ENCODE measurements at regions not wholly inside any gene's neighbourhood (a gene's known extent, or its start where the extent isn't known, plus 50 kb on each side); places are given as distances from the start of the nearest gene placed in this dataset.
A peak's percentile ranks its signal among the peaks of the same experiment; 100 is the strongest.
"Not testable (repeated sequence)": the region's sequence is repeated elsewhere in the genome, so short reads cannot be mapped to it uniquely, and the experiment has no call there.

DNA sequence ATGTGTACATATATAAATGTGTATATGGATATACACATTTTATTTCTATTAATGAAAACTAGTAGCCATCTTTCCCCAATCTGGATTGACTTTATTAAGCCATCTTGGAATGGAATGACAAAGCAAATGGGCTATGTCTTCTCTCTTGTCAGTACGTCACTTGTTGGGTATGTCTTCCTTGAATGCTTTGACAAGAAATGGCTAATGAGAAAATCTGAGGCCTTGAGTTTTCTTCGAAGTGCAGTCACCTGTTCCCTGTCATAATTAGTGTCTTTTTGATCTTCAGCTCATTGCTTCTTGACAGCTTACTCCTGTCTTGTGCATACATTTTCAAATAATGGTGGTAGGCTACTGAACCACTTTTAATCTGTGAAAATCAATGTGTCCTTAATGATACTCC, 243.2 kb upstream of the RGMB start:
- H3K4me1 ChIP-seq (ENCODE audit: control insufficient read depth, insufficient read depth, low read length, unreplicated experiment): no peaks in the 10 kb centered on the region
- H3K27ac ChIP-seq (ENCODE audit: low read depth, low read length): no peak overlapping the region
- no peaks in the 10 kb centered on the region for H3K27me3 ChIP-seq (ENCODE audit: insufficient read depth, low read length)
- H3K4me3 ChIP-seq (ENCODE audit: low read depth, low read length): no peak overlapping the region
- H3K79me2 ChIP-seq (ENCODE audit: control insufficient read depth, insufficient read depth, low read length, unreplicated experiment): no peaks in the 10 kb centered on the region
- no peak overlapping the region for H2AFZ ChIP-seq (ENCODE audit: low read length, unreplicated experiment)
- H3K36me3 ChIP-seq (ENCODE audit: insufficient read depth, low read length): no peaks in the 10 kb centered on the region

DNA sequence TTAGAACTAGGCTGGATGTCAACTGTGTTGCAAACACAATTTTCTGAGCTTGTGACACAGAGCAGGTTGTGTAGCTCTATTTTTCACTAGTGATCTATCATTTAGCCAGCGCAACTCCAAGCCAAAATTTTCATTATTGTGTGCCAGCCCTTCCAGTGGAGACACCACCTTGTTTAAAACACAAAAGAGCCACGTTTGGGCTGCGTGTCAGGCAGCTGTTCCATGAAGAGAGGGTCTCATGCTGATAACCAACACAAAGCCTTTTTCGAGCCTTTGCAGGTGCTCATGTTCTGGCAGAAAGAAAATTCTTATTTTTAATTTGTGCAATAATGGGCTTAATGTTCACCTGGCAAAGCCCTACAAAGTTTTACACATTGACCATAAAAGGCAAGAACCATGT, 237.6 kb upstream of the RGMB start:
- no peaks in the 10 kb centered on the region for H3K79me2 ChIP-seq (ENCODE audit: control insufficient read depth, insufficient read depth, low read length, unreplicated experiment)
- no peaks in the 10 kb centered on the region for H3K27me3 ChIP-seq (ENCODE audit: insufficient read depth, low read length)
- H3K36me3 ChIP-seq (ENCODE audit: insufficient read depth, low read length): no peaks in the 10 kb centered on the region
- no peaks in the 10 kb centered on the region for H3K4me1 ChIP-seq (ENCODE audit: control insufficient read depth, insufficient read depth, low read length, unreplicated experiment)
- no peak overlapping the region for H3K4me3 ChIP-seq (ENCODE audit: low read depth, low read length)
- H3K27ac ChIP-seq (ENCODE audit: low read depth, low read length): no peak overlapping the region
- no peak overlapping the region for H2AFZ ChIP-seq (ENCODE audit: low read length, unreplicated experiment)

DNA sequence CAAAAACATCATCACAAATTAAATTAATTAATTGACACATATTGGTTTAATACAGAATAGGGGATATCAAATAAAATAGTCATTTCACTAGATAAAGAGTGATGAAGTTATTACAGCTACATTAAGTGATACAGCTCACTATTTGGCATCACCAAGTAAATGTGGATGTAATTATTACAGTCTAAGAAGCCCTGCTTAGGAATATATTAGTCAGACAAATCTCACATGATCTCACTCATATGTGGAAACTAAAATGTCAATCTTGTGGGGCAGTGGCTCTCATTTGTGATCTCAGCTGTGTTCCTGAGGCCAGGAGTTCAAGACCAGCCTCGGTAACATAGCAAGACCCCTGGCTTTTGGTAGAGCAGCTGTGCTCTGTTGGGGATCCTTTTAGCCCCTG, 233.4 kb upstream of the RGMB start:
- no peaks in the 10 kb centered on the region for H3K79me2 ChIP-seq (ENCODE audit: control insufficient read depth, insufficient read depth, low read length, unreplicated experiment)
- no peaks in the 10 kb centered on the region for H3K36me3 ChIP-seq (ENCODE audit: insufficient read depth, low read length)
- no peak overlapping the region for H2AFZ ChIP-seq (ENCODE audit: low read length, unreplicated experiment)
- H3K4me1 ChIP-seq (ENCODE audit: control insufficient read depth, insufficient read depth, low read length, unreplicated experiment): no peaks in the 10 kb centered on the region
- no peak overlapping the region for H3K27ac ChIP-seq (ENCODE audit: low read depth, low read length)
- H3K4me3 ChIP-seq (ENCODE audit: low read depth, low read length): no peak overlapping the region
- H3K27me3 ChIP-seq (ENCODE audit: insufficient read depth, low read length): no peaks in the 10 kb centered on the region

- no peaks in the 10 kb centered on the region for H3K4me1 ChIP-seq (ENCODE audit: control insufficient read depth, insufficient read depth, low read length, unreplicated experiment)
- no peaks in the 10 kb centered on the region for H3K79me2 ChIP-seq (ENCODE audit: control insufficient read depth, insufficient read depth, low read length, unreplicated experiment)
- no peaks in the 10 kb centered on the region for H3K27me3 ChIP-seq (ENCODE audit: insufficient read depth, low read length)
- H2AFZ ChIP-seq (ENCODE audit: low read length, unreplicated experiment): no peak overlapping the region
- H3K27ac ChIP-seq (ENCODE audit: low read depth, low read length): no peak overlapping the region
- H3K36me3 ChIP-seq (ENCODE audit: insufficient read depth, low read length): no peaks in the 10 kb centered on the region
- H3K4me3 ChIP-seq (ENCODE audit: low read depth, low read length): no peak overlapping the region
Measured at GRCh38 chr5:98541641-98542040, 231.8 kb upstream of the RGMB start.

DNA sequence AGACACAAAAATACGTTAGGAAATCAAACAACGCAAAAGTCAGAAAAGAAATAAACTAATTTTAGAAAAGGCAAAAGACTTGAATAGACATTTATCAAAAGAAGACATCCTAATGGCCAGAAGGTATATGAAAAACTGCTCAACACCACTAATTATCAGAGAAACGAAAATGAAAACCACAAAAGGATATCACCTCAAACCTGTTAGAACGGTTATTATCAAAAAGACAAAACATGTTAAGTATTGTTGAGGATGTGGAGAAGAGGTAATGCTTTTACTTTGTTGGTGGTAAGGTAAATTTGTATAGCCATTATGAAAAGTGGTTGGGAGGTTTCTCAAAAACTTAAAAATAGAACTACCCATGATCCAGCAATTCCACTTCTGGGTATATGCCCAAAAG, 230.0 kb upstream of the RGMB start:
- H2AFZ ChIP-seq (ENCODE audit: low read length, unreplicated experiment): no peak overlapping the region
- no peaks in the 10 kb centered on the region for H3K27me3 ChIP-seq (ENCODE audit: insufficient read depth, low read length)
- H3K27ac ChIP-seq (ENCODE audit: low read depth, low read length): no peak overlapping the region
- H3K4me1 ChIP-seq (ENCODE audit: control insufficient read depth, insufficient read depth, low read length, unreplicated experiment): no peaks in the 10 kb centered on the region
- H3K79me2 ChIP-seq (ENCODE audit: control insufficient read depth, insufficient read depth, low read length, unreplicated experiment): no peaks in the 10 kb centered on the region
- H3K36me3 ChIP-seq (ENCODE audit: insufficient read depth, low read length): no peaks in the 10 kb centered on the region
- H3K4me3 ChIP-seq (ENCODE audit: low read depth, low read length): no peak overlapping the region

DNA sequence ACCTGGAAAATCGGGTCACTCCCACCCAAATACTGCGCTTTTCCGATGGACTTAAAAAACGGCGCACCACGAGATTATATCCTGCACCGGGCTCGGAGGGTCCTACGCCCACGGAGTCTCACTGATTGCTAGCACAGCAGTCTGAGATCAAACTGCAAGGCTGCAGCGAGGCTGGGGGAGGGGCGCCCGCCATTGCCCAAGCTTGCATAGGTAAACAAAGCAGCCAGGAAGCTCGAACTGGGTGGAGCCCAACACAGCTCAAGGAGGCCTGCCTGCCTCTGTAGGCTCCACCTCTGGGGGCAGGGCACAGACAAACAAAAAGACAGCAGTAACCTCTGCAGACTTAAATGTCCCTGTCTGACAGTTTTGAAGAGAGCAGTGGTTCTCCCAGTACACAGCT, 226.5 kb upstream of the RGMB start:
- not testable (repeated sequence) for H3K36me3 ChIP-seq (ENCODE audit: insufficient read depth, low read length); H2AFZ ChIP-seq (ENCODE audit: low read length, unreplicated experiment); H3K27me3 ChIP-seq (ENCODE audit: insufficient read depth, low read length); H3K79me2 ChIP-seq (ENCODE audit: control insufficient read depth, insufficient read depth, low read length, unreplicated experiment); H3K4me3 ChIP-seq (ENCODE audit: low read depth, low read length); H3K27ac ChIP-seq (ENCODE audit: low read depth, low read length); H3K4me1 ChIP-seq (ENCODE audit: control insufficient read depth, insufficient read depth, low read length, unreplicated experiment)

DNA sequence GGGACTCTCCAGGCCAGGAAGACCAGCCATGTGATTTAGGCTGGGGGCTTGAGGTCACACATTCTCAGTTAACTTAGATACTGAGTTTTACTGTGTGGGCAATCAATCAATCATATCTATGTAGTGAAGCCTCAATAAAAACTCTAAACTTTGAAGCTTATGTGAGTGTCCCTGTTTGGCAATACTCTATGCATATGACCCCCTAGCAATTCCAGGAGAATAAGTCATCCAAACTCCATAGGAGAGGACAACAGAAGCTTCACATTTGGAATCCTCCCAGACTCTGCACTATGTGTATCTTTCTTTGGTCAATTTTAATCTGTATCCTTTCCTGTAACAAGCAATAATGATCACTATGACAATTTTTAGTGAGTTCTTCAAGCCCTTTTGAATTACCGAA, 216.8 kb upstream of the RGMB start:
- H3K4me1 ChIP-seq (ENCODE audit: control insufficient read depth, insufficient read depth, low read length, unreplicated experiment): peaks cover 22% of the 10 kb centered on the region
- no peaks in the 10 kb centered on the region for H3K79me2 ChIP-seq (ENCODE audit: control insufficient read depth, insufficient read depth, low read length, unreplicated experiment)
- no peaks in the 10 kb centered on the region for H3K27me3 ChIP-seq (ENCODE audit: insufficient read depth, low read length)
- no peak overlapping the region for H3K27ac ChIP-seq (ENCODE audit: low read depth, low read length)
- no peak overlapping the region for H3K4me3 ChIP-seq (ENCODE audit: low read depth, low read length)
- no peak overlapping the region for H2AFZ ChIP-seq (ENCODE audit: low read length, unreplicated experiment)
- H3K36me3 ChIP-seq (ENCODE audit: insufficient read depth, low read length): no peaks in the 10 kb centered on the region

- Histone ChIP-seq H3K79me2 (ENCODE audit: control insufficient read depth, insufficient read depth, low read length, unreplicated experiment) (no peaks in the 10 kb centered on the region), H2AFZ (ENCODE audit: low read length, unreplicated experiment) (peak overlapping the region; percentile 82), H3K27ac (ENCODE audit: low read depth, low read length) (peak overlapping the region; percentile 44), H3K27me3 (ENCODE audit: insufficient read depth, low read length) (no peaks in the 10 kb centered on the region), H3K4me3 (ENCODE audit: low read depth, low read length) (no peak overlapping the region), H3K4me1 (ENCODE audit: control insufficient read depth, insufficient read depth, low read length, unreplicated experiment) (peaks cover 22% of the 10 kb centered on the region), H3K36me3 (ENCODE audit: insufficient read depth, low read length) (no peaks in the 10 kb centered on the region)
Measured at GRCh38 chr5:98557916-98558315, 215.5 kb upstream of the RGMB start.

- Histone ChIP-seq H3K4me1 (ENCODE audit: control insufficient read depth, insufficient read depth, low read length, unreplicated experiment) (no peaks in the 10 kb centered on the region), H3K27me3 (ENCODE audit: insufficient read depth, low read length) (no peaks in the 10 kb centered on the region), H2AFZ (ENCODE audit: low read length, unreplicated experiment) (no peak overlapping the region), H3K4me3 (ENCODE audit: low read depth, low read length) (no peak overlapping the region), H3K79me2 (ENCODE audit: control insufficient read depth, insufficient read depth, low read length, unreplicated experiment) (no peaks in the 10 kb centered on the region), H3K36me3 (ENCODE audit: insufficient read depth, low read length) (no peaks in the 10 kb centered on the region), H3K27ac (ENCODE audit: low read depth, low read length) (no peak overlapping the region)
Measured at GRCh38 chr5:98563885-98564653, 209.4 kb upstream of the RGMB start.

- H3K27me3 ChIP-seq (ENCODE audit: insufficient read depth, low read length): no peaks in the 10 kb centered on the region
- no peaks in the 10 kb centered on the region for H3K36me3 ChIP-seq (ENCODE audit: insufficient read depth, low read length)
- H3K4me3 ChIP-seq (ENCODE audit: low read depth, low read length): no peak overlapping the region
- no peak overlapping the region for H2AFZ ChIP-seq (ENCODE audit: low read length, unreplicated experiment)
- peaks cover 7% of the 10 kb centered on the region for H3K4me1 ChIP-seq (ENCODE audit: control insufficient read depth, insufficient read depth, low read length, unreplicated experiment)
- H3K79me2 ChIP-seq (ENCODE audit: control insufficient read depth, insufficient read depth, low read length, unreplicated experiment): no peaks in the 10 kb centered on the region
- H3K27ac ChIP-seq (ENCODE audit: low read depth, low read length): no peak overlapping the region
Measured at GRCh38 chr5:98564836-98565235, 208.6 kb upstream of the RGMB start.

DNA sequence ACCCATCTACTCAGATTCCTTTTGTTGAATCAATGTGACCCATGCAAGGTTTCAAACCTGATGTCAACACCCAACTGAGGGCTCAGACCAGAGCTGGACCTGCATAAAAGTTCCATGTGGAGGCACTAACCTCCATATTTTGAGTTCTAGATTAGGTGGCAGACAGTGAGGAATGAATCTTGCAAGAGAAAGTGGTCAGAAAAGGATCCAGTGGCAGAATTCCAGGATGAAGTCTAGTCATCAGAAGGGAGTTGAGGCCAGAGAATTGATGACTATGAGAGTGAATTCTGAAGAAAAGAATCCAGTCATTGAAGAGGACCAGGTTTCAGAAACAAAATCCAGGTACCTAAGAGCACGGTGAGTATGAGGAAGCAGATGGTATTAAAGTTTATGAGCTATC, 205.1 kb upstream of the RGMB start:
- H3K4me1 ChIP-seq (ENCODE audit: control insufficient read depth, insufficient read depth, low read length, unreplicated experiment): peaks cover 22% of the 10 kb centered on the region
- H3K27ac ChIP-seq (ENCODE audit: low read depth, low read length): no peak overlapping the region
- H3K27me3 ChIP-seq (ENCODE audit: insufficient read depth, low read length): no peaks in the 10 kb centered on the region
- no peak overlapping the region for H2AFZ ChIP-seq (ENCODE audit: low read length, unreplicated experiment)
- H3K4me3 ChIP-seq (ENCODE audit: low read depth, low read length): no peak overlapping the region
- no peaks in the 10 kb centered on the region for H3K36me3 ChIP-seq (ENCODE audit: insufficient read depth, low read length)
- no peaks in the 10 kb centered on the region for H3K79me2 ChIP-seq (ENCODE audit: control insufficient read depth, insufficient read depth, low read length, unreplicated experiment)

All from ACC112 (cell line).